Fibroblast of lung (primary cell): ENCODE measurements at regions not wholly inside any gene's neighbourhood (a gene's known extent, or its start where the extent isn't known, plus 50 kb on each side); places are given as distances from the start of the nearest gene placed in this dataset.

Source experiments
- DNase-seq, 2 donors: peaks; one replicate each; pipeline versions ENCODE4 v3.0.0 to v3.0.0-alpha.2; 2010; ENCODE audit warnings: low read depth in 2 of 2
- H2AFZ ChIP-seq: 2 replicates; pipeline ENCODE4 v1.5.1; 2012; ENCODE audit warnings: low read length, control low read depth, inconsistent platforms
- H3K27ac ChIP-seq: 2 replicates; pipeline ENCODE4 v1.5.1; 2011; ENCODE audit warnings: low read length, control low read depth; ENCODE audit not compliant: insufficient read depth
- H3K27me3 ChIP-seq: 2 replicates; pipeline ENCODE4 v1.5.1; 2011; ENCODE audit warnings: mild to moderate bottlenecking, low read length; ENCODE audit not compliant: control insufficient read depth, insufficient read depth
- H3K36me3 ChIP-seq: 2 replicates; pipeline ENCODE4 v1.5.1; 2011; ENCODE audit warnings: low read length; ENCODE audit not compliant: control insufficient read depth, insufficient read depth
- H3K4me1 ChIP-seq: 2 replicates; pipeline ENCODE4 v1.5.1; 2011; ENCODE audit warnings: low read length; ENCODE audit not compliant: control insufficient read depth, insufficient read depth; ENCODE audit errors: extremely low read depth
- H3K4me2 ChIP-seq: 2 replicates; pipeline ENCODE4 v1.5.1; 2011; ENCODE audit warnings: low read length, control low read depth; ENCODE audit not compliant: insufficient read depth; ENCODE audit errors: extremely low read depth
- H3K4me3 ChIP-seq, 4 experiments: fragments of 200-600 bp in 1 of 4; sonication (generic) in 1 of 4; replicated peaks in 1 of 4; 2 replicates each; pipeline ENCODE4 v1.5.1; 2011 to 2016; ENCODE audit warnings: low read length in 4 of 4, low read depth in 3 of 4, mild to moderate bottlenecking in 3 of 4, control low read depth in 2 of 4, inconsistent platforms in 1 of 4, mixed read lengths in 1 of 4; ENCODE audit not compliant: insufficient read depth in 1 of 4; ENCODE audit errors: control extremely low read depth in 1 of 4
- H3K79me2 ChIP-seq: 2 replicates; pipeline ENCODE4 v1.5.1; 2012; ENCODE audit warnings: mild to moderate bottlenecking, low read length, inconsistent platforms; ENCODE audit not compliant: control insufficient read depth, insufficient read depth
- H3K9ac ChIP-seq: 2 replicates; pipeline ENCODE4 v1.5.1; 2011; ENCODE audit warnings: mild to moderate bottlenecking, low read length, control low read depth; ENCODE audit not compliant: insufficient read depth
- H3K9me3 ChIP-seq: 2 replicates; pipeline ENCODE4 v1.5.1; 2012; ENCODE audit warnings: low read depth, low read length; ENCODE audit not compliant: control insufficient read depth, insufficient read depth
- H4K20me1 ChIP-seq: 2 replicates; pipeline ENCODE4 v1.5.1; 2011; ENCODE audit warnings: low read length; ENCODE audit not compliant: control insufficient read depth, insufficient read depth; ENCODE audit errors: extremely low read depth
- CTCF ChIP-seq, 2 donors: IDR thresholded peaks in 1 of 2; conservative IDR thresholded peaks in 1 of 2; 1 replicate in 1 of 2; 2 replicates in 1 of 2; pipeline ENCODE4 v1.5.1; 2011 to 2012; ENCODE audit warnings: low read length in 2 of 2, control low read depth in 1 of 2, inconsistent platforms in 1 of 2, low read depth in 1 of 2, mild to moderate bottlenecking in 1 of 2
- EZH2 ChIP-seq: IDR thresholded peaks from 2 replicates; pipeline ENCODE4 v1.5.1; 2012; ENCODE audit warnings: low read length, control low read depth, mild to moderate bottlenecking; ENCODE audit errors: missing control alignments

- H3K36me3 ChIP-seq: no peaks in the 10 kb centered on the region
Observed at GRCh38 chr4:179981161-179981560, 2262.0 kb upstream of the TENM3 start.

GRCh38 chr4:179989975-179990374 is 2253.2 kb upstream of the TENM3 start:
- H3K9me3 ChIP-seq: no peaks in the 10 kb centered on the region
- H3K4me2 ChIP-seq: no peak overlapping the region
- H3K9ac ChIP-seq: no peak overlapping the region
- no peak overlapping the region for H3K4me3 ChIP-seq
- H3K27me3 ChIP-seq: no peaks in the 10 kb centered on the region
- H4K20me1 ChIP-seq: no peaks in the 10 kb centered on the region
- no peak overlapping the region for H3K27ac ChIP-seq
- peak in 1 of 2 donors; percentile 2 for DNase-seq
- H3K4me1 ChIP-seq: no peaks in the 10 kb centered on the region
- TF ChIP-seq EZH2: no peak
- no peak for TF ChIP-seq CTCF (conservative IDR thresholded peaks at IDR 0.05 in 1 of 2, IDR thresholded peaks at IDR 0.05 in 1 of 2; ENCODE audit: low read depth in 1 of 2, low read length in 2 of 2)
- H3K79me2 ChIP-seq: no peaks in the 10 kb centered on the region
- no peaks in the 10 kb centered on the region for H3K36me3 ChIP-seq
- no peak overlapping the region for H2AFZ ChIP-seq

More at GRCh38 chr4:179981161-179981560, 2262.0 kb upstream of the TENM3 start:
- H3K4me2 ChIP-seq: no peak overlapping the region
- no peak overlapping the region for H3K4me3 ChIP-seq
- H2AFZ ChIP-seq: no peak overlapping the region
- no peaks in the 10 kb centered on the region for H3K79me2 ChIP-seq
- no peaks in the 10 kb centered on the region for H3K9me3 ChIP-seq
- H3K4me1 ChIP-seq: no peaks in the 10 kb centered on the region
- DNase-seq: no peak
- TF ChIP-seq CTCF (conservative IDR thresholded peaks at IDR 0.05 in 1 of 2, IDR thresholded peaks at IDR 0.05 in 1 of 2; ENCODE audit: low read depth in 1 of 2, low read length in 2 of 2) (no peak), EZH2 (no peak)
- no peaks in the 10 kb centered on the region for H4K20me1 ChIP-seq
- H3K9ac ChIP-seq: no peak overlapping the region
- H3K27me3 ChIP-seq: no peaks in the 10 kb centered on the region
- H3K27ac ChIP-seq: no peak overlapping the region

GRCh38 chr4:180009316-180009715 is 2233.9 kb upstream of the TENM3 start:
- no peak overlapping the region for H2AFZ ChIP-seq
- TF ChIP-seq EZH2 (no peak), CTCF (conservative IDR thresholded peaks at IDR 0.05 in 1 of 2, IDR thresholded peaks at IDR 0.05 in 1 of 2; ENCODE audit: low read depth in 1 of 2, low read length in 2 of 2) (no peak)
- H3K27me3 ChIP-seq: no peaks in the 10 kb centered on the region
- no peak overlapping the region for H3K4me2 ChIP-seq
- H3K4me3 ChIP-seq: no peak overlapping the region
- no peaks in the 10 kb centered on the region for H3K36me3 ChIP-seq
- no peak overlapping the region for H3K9ac ChIP-seq
- no peaks in the 10 kb centered on the region for H3K4me1 ChIP-seq
- H3K27ac ChIP-seq: no peak overlapping the region
- peak in 1 of 2 donors; percentile 19 for DNase-seq
- no peaks in the 10 kb centered on the region for H3K79me2 ChIP-seq
- no peaks in the 10 kb centered on the region for H3K9me3 ChIP-seq
- H4K20me1 ChIP-seq: no peaks in the 10 kb centered on the region
